Ovary (tissue), 7 donors: ENCODE measurements at regions not wholly inside any gene's neighbourhood (a gene's known extent, or its start where the extent isn't known, plus 50 kb on each side); places are given as distances from the start of the nearest gene placed in this dataset.
"Not testable (repeated sequence)": the region's sequence is repeated elsewhere in the genome, so short reads cannot be mapped to it uniquely, and the experiment has no call there.

ENCODE experiments used
- DNase-seq, 5 donors: peaks; one replicate each; pipeline ENCODE4 v3.0.0-alpha.2; 2019 to 2020
- H3K27ac ChIP-seq, 2 donors: fragments of 200-600 bp; one replicate each; pipeline versions ENCODE4 v1.5.1 to v1.8.0; 2019 to 2022
- H3K27me3 ChIP-seq: fragments of 200-600 bp; one replicate; pipeline ENCODE4 v1.8.0; 2022
- H3K36me3 ChIP-seq: fragments of 200-600 bp; sonication (generic); one replicate; pipeline ENCODE4 v1.5.1; 2019
- H3K4me1 ChIP-seq: one replicate; pipeline ENCODE4 v1.8.1; 2013; ENCODE audit warnings: mild to moderate bottlenecking, moderate library complexity; ENCODE audit not compliant: insufficient read depth
- H3K4me3 ChIP-seq: fragments of 200-600 bp; sonication (generic); one replicate; pipeline ENCODE4 v1.5.1; 2017
- H3K9me3 ChIP-seq, 2 donors: fragments of 200-600 bp in 1 of 2; sonication (generic) in 1 of 2; one replicate each; pipeline versions ENCODE4 v1.5.1 to v1.8.1; 2013 to 2019; ENCODE audit warnings: mild to moderate bottlenecking in 1 of 2, moderate library complexity in 1 of 2
- EP300 ChIP-seq: sonication (generic); formaldehyde crosslinking; IDR thresholded peaks from one replicate; pipeline ENCODE4 v1.6.1; 2017; ENCODE audit warnings: antibody characterized with exemption
- POLR2A ChIP-seq: fragments of 450-650 bp; IDR thresholded peaks from one replicate; pipeline ENCODE4 v1.6.1; 2017; ENCODE audit warnings: antibody characterized with exemption, mild to moderate bottlenecking, moderate library complexity
- WGBS, 3 donors: extraction: QIAGEN DNeasy Blood & Tissue Kit in 1 of 3; methylation state at CpG; one replicate each; pipeline versions ENCODE4 v1.1.5 to v1.1.7; 2013 to 2017; 5-methylcytosine and 5-hydroxymethylcytosine counted together
- intact Hi-C, 4 donors: fragments of 100-400 bp; cut with DNase I; formaldehyde crosslinking; loops; one replicate each; pipeline versions ENCODE4 v1.11.0 to v1.15.1; 2022 to 2023
- TF ChIP-seq, protein P1 (sequence below), 3 donors: fragments of 450-650 bp in 2 of 3; fragments of 200-600 bp in 1 of 3; IDR thresholded peaks; one replicate each; pipeline versions ENCODE4 v1.5.1 to v1.8.0; 2016 to 2022; ENCODE audit warnings: antibody characterized with exemption in 3 of 3, mild to moderate bottlenecking in 1 of 3
- donor health status: DM: no; HTN: no; CAD: no; lungs with moderate emphysema.
- donor health status: DM: no; HTN: no; CAD: no.
- donor health status: Bipolar disorder and iron deficiency.
- donor health status: DM: no; HTN: no; CAD: no.
- donor health status: DM: yes; HTN: yes; CAD: no.

GRCh38 chr14:97806891-97807290 lies 1009.7 kb downstream of the VRK1 start:
- TF ChIP-seq EP300 = no peak
- TF ChIP-seq, protein P1, sequence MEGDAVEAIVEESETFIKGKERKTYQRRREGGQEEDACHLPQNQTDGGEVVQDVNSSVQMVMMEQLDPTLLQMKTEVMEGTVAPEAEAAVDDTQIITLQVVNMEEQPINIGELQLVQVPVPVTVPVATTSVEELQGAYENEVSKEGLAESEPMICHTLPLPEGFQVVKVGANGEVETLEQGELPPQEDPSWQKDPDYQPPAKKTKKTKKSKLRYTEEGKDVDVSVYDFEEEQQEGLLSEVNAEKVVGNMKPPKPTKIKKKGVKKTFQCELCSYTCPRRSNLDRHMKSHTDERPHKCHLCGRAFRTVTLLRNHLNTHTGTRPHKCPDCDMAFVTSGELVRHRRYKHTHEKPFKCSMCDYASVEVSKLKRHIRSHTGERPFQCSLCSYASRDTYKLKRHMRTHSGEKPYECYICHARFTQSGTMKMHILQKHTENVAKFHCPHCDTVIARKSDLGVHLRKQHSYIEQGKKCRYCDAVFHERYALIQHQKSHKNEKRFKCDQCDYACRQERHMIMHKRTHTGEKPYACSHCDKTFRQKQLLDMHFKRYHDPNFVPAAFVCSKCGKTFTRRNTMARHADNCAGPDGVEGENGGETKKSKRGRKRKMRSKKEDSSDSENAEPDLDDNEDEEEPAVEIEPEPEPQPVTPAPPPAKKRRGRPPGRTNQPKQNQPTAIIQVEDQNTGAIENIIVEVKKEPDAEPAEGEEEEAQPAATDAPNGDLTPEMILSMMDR (IDR thresholded peaks at IDR 0.05) = no peak
- TF ChIP-seq POLR2A = no peak
- H3K9me3 ChIP-seq = no peaks in the 10 kb centered on the region
- intact Hi-C loops = no loop called here

GRCh38 chr14:97808541-97808940 lies 1011.4 kb downstream of the VRK1 start:
- H3K36me3 ChIP-seq, intact Hi-C loops, H3K4me1 ChIP-seq, H3K27me3 ChIP-seq, H3K4me3 ChIP-seq, H3K27ac ChIP-seq, DNase-seq, H3K9me3 ChIP-seq: not testable (repeated sequence)
- 92 to 99% (median 92%) methylated on average over 4 of the region's 4 CpGs for WGBS, 3 donors

More at GRCh38 chr14:97806891-97807290, 1009.7 kb downstream of the VRK1 start:
- no peak overlapping the region for H3K4me3 ChIP-seq
- H3K27me3 ChIP-seq = no peaks in the 10 kb centered on the region
- no peaks in the 10 kb centered on the region for H3K36me3 ChIP-seq
- no peak for DNase-seq
- H3K4me1 ChIP-seq = no peaks in the 10 kb centered on the region
- 86 to 89% (median 89%) methylated on average over 9 of the region's 9 CpGs for WGBS, 3 donors
- H3K27ac ChIP-seq = no peak overlapping the region

- TF ChIP-seq, protein P1 (IDR thresholded peaks at IDR 0.05) = no peak
- TF ChIP-seq EP300 = no peak
- TF ChIP-seq POLR2A = no peak
- Histone ChIP-seq H3K36me3 (no peaks in the 10 kb centered on the region), H3K9me3 (no peaks in the 10 kb centered on the region), H3K27me3 (no peaks in the 10 kb centered on the region), H3K4me1 (no peaks in the 10 kb centered on the region), H3K27ac (no peak overlapping the region), H3K4me3 (no peak overlapping the region)
- intact Hi-C loops = no loop called here
- 91 to 96% (median 92%) methylated on average over 5 of the region's 5 CpGs for WGBS, 3 donors
- no peak for DNase-seq
Measured at GRCh38 chr14:97813556-97813955, 1016.4 kb downstream of the VRK1 start.

DNA sequence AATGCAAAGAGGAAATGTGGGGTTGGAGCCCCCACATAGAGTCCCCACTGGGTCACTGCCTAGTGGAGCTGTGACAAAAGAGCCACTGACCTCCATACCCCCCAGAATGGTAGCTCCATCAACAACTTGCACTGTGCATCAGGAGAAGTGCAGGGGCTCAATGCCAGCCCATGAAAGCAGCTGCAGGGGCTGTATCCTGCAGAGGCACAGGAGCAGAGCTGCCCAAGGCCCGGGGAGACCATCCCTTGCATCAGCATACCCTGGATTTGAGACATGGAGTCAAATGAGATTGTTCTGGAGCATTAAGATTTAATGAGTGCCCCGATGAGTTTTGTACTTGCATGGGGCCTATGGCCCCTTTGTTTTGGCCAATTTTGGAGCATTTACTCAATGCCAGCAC lies 1023.6 kb downstream of the VRK1 start:
- Histone ChIP-seq H3K36me3 (no peaks in the 10 kb centered on the region), H3K4me3 (no peak overlapping the region), H3K4me1 (no peaks in the 10 kb centered on the region), H3K27ac (no peak overlapping the region), H3K9me3 (no peaks in the 10 kb centered on the region), H3K27me3 (no peaks in the 10 kb centered on the region)
- TF ChIP-seq, protein P1 (IDR thresholded peaks at IDR 0.05) = no peak
- no peak for TF ChIP-seq EP300
- TF ChIP-seq POLR2A = no peak
- intact Hi-C loops = no loop called here
- 59 to 72% (median 71%) methylated on average over 2 of the region's 2 CpGs for WGBS, 3 donors
- DNase-seq = no peak

DNA sequence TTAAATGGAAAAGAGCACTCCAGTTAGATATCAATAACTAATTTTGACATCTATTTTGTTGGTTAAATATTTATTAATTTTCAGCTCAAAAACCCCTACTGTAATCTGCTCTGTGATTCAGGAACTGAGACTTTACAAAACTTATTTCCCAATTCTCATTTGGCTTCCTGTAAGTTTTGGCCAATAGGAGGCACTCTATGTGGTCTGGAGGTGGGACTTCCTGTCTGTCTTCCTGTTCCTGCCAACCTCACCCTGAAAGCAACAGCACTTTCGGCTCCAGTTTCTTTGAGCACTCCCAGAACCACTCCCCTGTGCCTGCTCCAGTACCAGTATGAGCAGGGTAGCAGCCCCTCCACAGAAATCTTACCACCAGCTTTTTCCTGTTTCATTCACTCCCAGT lies 1027.0 kb downstream of the VRK1 start:
- Histone ChIP-seq H3K27me3 (no peaks in the 10 kb centered on the region), H3K4me3 (no peak overlapping the region), H3K9me3 (no peaks in the 10 kb centered on the region), H3K27ac (no peak overlapping the region), H3K4me1 (no peaks in the 10 kb centered on the region), H3K36me3 (no peaks in the 10 kb centered on the region)
- intact Hi-C loops = no loop called here
- DNase-seq = no peak
- TF ChIP-seq, protein P1 (IDR thresholded peaks at IDR 0.05) = no peak
- TF ChIP-seq EP300 (no peak), POLR2A (no peak)
- WGBS, 3 donors = 0 to 41% (median 0%) methylated on average over 1 of the region's 1 CpG
